ENCODE measurements at regions not wholly inside any gene's neighbourhood (a gene's known extent, or its start where the extent isn't known, plus 50 kb on each side); places are given as distances from the start of the nearest gene placed in this dataset.

GRCh38 chr15:75107908-75108838, 84.8 kb downstream of the PPCDC start:
- no peaks in the 10 kb centered on the region for H3K36me3 ChIP-seq (ENCODE audit: low read length)
- H3F3A ChIP-seq (ENCODE audit: insufficient read depth), result peaks cover 8% of the 10 kb centered on the region; the same call in 1 of the 2 replicates
- H3K9me2 ChIP-seq (replicated peaks; ENCODE audit: insufficient read depth, low read length), result no peaks in the 10 kb centered on the region
- peak overlapping the region; percentile 47 for H3K4me2 ChIP-seq (ENCODE audit: low read depth, low read length, poor library complexity, severe bottlenecking)
- peak overlapping the region; percentile 83 for H3K27ac ChIP-seq (ENCODE audit: low read depth, low read length)
- no peaks in the 10 kb centered on the region for H4K20me1 ChIP-seq (ENCODE audit: low read depth, low read length)
- H3K4me3 ChIP-seq (ENCODE audit: insufficient read depth, low read length, poor library complexity, severe bottlenecking), result peak overlapping the region; percentile 11
- H3K27me3 ChIP-seq (ENCODE audit: low read length), result no peaks in the 10 kb centered on the region
- no peak overlapping the region for H2AFZ ChIP-seq (ENCODE audit: low read depth, low read length, severe bottlenecking)
- no peaks in the 10 kb centered on the region for H3K79me2 ChIP-seq (ENCODE audit: insufficient read depth, low read length)
- H3K9me3 ChIP-seq (ENCODE audit: insufficient read depth, low read length), result no peaks in the 10 kb centered on the region
- TF ChIP-seq EZH2phosphoT487 (conservative IDR thresholded peaks at IDR 0.05; ENCODE audit: low read length), result no peak
- no peak for TF ChIP-seq CTCF (IDR thresholded peaks at IDR 0.05; ENCODE audit: insufficient read depth, low read length, poor library complexity, severe bottlenecking)
- peak overlapping the region; percentile 35 for H3K9ac ChIP-seq (ENCODE audit: low read length)

- H3K36me3 ChIP-seq (ENCODE audit: low read length), result no peaks in the 10 kb centered on the region
- peaks cover 8% of the 10 kb centered on the region; the same call in 1 of the 2 replicates for H3F3A ChIP-seq (ENCODE audit: insufficient read depth)
- no peaks in the 10 kb centered on the region for H3K79me2 ChIP-seq (ENCODE audit: insufficient read depth, low read length)
- H4K20me1 ChIP-seq (ENCODE audit: low read depth, low read length), result no peaks in the 10 kb centered on the region
- no peak overlapping the region for H2AFZ ChIP-seq (ENCODE audit: low read depth, low read length, severe bottlenecking)
- no peak for TF ChIP-seq CTCF (IDR thresholded peaks at IDR 0.05; ENCODE audit: insufficient read depth, low read length, poor library complexity, severe bottlenecking)
- TF ChIP-seq EZH2phosphoT487 (conservative IDR thresholded peaks at IDR 0.05; ENCODE audit: low read length), result no peak
- no peak overlapping the region for H3K4me3 ChIP-seq (ENCODE audit: insufficient read depth, low read length, poor library complexity, severe bottlenecking)
- peak overlapping the region; percentile 47 for H3K4me2 ChIP-seq (ENCODE audit: low read depth, low read length, poor library complexity, severe bottlenecking)
- no peaks in the 10 kb centered on the region for H3K27me3 ChIP-seq (ENCODE audit: low read length)
- peak overlapping the region; percentile 38 for H3K27ac ChIP-seq (ENCODE audit: low read depth, low read length)
- peak overlapping the region; percentile 30; the same call in 1 of the 2 replicates for H3K9ac ChIP-seq (ENCODE audit: low read length)
- H3K9me2 ChIP-seq (replicated peaks; ENCODE audit: insufficient read depth, low read length), result no peaks in the 10 kb centered on the region
- no peaks in the 10 kb centered on the region for H3K9me3 ChIP-seq (ENCODE audit: insufficient read depth, low read length)
Observed at GRCh38 chr15:75109021-75109735, 85.8 kb downstream of the PPCDC start.

- Histone ChIP-seq H3K9me3 (ENCODE audit: insufficient read depth, low read length) (no peaks in the 10 kb centered on the region), H4K20me1 (ENCODE audit: low read depth, low read length) (no peaks in the 10 kb centered on the region), H3K79me2 (ENCODE audit: insufficient read depth, low read length) (no peaks in the 10 kb centered on the region), H3K36me3 (ENCODE audit: low read length) (no peaks in the 10 kb centered on the region), H3K9ac (ENCODE audit: low read length) (no peak overlapping the region), H2AFZ (ENCODE audit: low read depth, low read length, severe bottlenecking) (no peak overlapping the region), H3K4me3 (ENCODE audit: insufficient read depth, low read length, poor library complexity, severe bottlenecking) (no peak overlapping the region), H3F3A (ENCODE audit: insufficient read depth) (peaks cover 8% of the 10 kb centered on the region; the same call in 1 of the 2 replicates), H3K27me3 (ENCODE audit: low read length) (no peaks in the 10 kb centered on the region), H3K4me2 (ENCODE audit: low read depth, low read length, poor library complexity, severe bottlenecking) (no peak overlapping the region), H3K27ac (ENCODE audit: low read depth, low read length) (no peak overlapping the region), H3K9me2 (replicated peaks; ENCODE audit: insufficient read depth, low read length) (no peaks in the 10 kb centered on the region)
- no peak for TF ChIP-seq EZH2phosphoT487 (conservative IDR thresholded peaks at IDR 0.05; ENCODE audit: low read length)
- no peak for TF ChIP-seq CTCF (IDR thresholded peaks at IDR 0.05; ENCODE audit: insufficient read depth, low read length, poor library complexity, severe bottlenecking)
Observed at GRCh38 chr15:75109736-75110130, 86.3 kb downstream of the PPCDC start.

Measured in SU-DHL-6 (cell line).